NCI-H1105 (cell line): ENCODE measurements at regions not wholly inside any gene's neighbourhood (a gene's known extent, or its start where the extent isn't known, plus 50 kb on each side); places are given as distances from the start of the nearest gene placed in this dataset.

Experiments used
- DNase-seq: peaks from one replicate; lab custom pipeline; 2025; lab: John Stamatoyannopoulos, UW

DNA sequence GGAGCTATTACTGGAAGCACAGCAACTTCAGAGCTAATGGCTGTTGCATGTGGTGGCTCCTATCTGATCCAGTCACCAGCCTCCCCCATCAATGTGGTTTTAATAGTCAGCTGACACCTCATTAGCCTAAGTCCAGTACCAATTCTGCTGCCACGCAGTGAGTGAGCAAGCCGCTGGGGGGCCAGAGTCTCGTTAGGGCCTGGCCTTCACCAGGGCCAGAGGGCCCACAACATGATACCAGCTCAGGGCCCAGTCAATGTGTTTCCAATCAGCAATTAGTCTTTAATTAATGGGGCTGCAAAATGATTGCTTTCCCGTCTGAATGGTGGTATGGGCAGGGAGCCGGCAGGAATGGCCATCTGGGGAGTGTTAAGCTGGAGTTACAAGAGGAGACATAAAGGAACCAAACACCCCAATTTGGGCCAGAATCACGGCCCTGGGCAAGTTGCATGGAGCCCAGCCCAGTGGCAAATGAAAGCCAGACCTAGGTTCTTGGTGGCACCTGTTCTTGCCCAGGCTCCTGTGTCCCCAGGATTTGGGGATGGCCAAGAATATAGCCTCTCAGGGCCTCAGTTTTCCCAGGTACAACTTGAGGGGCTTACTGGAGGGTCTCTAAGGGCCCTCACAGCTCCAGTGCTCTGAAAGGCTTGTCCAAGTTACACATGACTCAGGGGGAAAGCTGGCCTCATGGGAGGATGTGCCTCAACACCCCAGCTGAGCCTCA is 119.2 kb downstream of the EFNB1 start:
- no peak for DNase-seq

DNA sequence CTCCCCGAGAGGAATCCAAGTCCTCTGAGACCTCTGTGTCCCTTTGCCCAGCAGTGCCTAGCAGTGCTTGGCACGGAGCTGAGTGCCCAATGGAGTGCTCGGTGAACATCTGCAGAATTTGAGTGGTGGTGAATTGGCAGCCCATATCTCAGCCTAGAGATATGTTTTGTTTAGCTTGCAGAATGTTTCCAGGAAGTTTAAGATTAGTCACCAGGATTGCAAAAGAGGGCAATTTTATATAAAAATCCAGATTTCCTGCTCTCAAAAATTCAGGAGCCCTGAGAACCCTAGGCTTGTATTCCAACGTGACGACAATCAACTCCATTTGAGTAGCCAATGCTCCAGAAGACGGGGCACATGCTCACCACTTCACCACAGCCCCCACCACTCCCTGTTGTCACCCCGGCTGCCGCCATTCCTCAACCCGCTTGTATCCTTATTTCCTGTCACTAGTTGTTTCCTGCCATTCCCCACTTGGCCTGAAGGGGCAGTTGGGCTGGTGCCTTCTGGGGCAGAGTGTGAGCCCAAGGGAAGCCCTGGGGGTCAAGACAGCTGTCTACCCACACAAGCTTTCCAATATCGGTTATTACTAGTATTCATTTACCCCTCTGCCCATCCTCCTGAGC is 116.9 kb downstream of the EFNB1 start:
- DNase-seq: no peak

DNA sequence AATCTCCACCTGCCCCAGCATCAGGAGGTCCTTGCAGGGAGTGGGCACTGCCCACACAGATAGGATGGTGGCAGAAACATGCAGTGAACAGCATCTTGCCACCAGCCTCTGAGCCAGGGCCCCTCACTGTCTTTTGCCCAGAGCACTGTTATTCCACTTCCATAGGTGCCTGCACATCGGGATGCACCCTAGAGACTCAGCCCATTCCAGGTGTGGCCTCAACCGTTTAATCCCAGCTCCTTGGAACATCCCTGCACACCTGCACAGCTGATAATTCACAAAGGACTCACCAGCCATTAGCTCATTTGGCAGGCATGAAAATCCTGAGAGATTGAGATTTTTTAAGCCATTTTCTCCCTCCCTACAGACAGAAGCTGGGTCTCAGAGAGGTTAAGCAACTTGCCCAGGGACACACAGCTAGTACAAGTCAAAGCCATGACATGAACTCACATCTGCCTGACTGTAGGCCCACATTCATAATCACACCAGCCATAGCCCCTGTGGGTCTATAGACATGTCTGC is 116.3 kb downstream of the EFNB1 start:
- DNase-seq: no peak

DNA sequence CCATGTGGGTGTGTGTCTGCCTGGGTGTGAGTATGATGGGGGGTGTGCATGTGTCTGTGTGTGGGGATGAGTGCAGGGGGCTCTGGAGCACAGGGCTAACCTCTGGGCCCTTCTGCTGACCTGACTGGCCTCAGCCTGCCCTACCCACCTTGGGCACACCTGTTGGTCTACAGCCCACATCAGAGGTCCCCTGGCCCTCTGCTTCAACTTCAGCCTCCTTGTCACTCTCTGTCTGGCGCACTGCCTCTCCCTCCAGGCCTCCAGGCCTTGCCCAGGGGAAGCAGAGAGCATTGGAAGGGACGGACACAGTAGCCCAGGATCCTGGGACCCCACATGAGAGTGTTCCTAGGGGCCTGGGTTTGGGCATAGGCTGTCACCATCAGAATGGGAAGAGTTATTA is 115.4 kb downstream of the EFNB1 start:
- no peak for DNase-seq

DNA sequence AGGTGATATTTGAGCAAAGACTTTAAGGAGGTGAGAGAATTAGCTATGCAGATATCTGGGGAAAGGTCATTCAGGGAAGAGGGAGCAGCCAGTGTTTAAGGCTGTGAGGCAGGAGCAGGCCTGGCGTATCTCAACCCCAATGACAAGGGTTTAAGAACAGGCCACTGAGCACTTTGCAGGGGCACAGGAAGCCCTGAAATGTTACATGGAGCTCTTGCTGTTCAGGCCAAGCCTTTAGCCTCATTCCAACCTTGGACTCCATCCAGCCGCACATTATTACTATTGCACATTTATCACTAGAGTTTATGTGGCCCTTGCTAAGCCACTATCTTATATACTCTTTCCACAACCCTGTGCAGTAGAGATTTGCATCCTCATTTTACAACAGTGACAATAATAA is 114.0 kb downstream of the EFNB1 start:
- no peak for DNase-seq

DNA sequence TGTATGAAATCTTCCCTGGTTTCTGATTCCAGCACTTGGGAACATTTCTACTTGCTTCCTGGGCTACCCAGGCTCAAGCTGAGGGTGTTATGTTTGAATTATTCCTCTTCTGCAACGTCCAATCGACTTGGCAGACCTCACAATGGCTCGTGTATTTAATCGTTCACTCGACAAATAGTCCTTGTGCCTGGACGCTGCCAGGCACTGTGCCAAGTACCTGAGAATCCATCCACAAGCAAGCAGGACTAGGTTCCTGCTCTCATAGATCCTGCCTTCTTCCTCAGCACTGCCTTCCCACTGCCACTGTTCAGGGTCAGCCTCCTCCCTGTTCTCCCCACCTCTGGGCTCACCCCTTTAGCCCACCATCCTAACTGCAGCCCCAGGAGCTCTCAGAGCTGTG is 113.3 kb downstream of the EFNB1 start:
- DNase-seq: peak; percentile 57

DNA sequence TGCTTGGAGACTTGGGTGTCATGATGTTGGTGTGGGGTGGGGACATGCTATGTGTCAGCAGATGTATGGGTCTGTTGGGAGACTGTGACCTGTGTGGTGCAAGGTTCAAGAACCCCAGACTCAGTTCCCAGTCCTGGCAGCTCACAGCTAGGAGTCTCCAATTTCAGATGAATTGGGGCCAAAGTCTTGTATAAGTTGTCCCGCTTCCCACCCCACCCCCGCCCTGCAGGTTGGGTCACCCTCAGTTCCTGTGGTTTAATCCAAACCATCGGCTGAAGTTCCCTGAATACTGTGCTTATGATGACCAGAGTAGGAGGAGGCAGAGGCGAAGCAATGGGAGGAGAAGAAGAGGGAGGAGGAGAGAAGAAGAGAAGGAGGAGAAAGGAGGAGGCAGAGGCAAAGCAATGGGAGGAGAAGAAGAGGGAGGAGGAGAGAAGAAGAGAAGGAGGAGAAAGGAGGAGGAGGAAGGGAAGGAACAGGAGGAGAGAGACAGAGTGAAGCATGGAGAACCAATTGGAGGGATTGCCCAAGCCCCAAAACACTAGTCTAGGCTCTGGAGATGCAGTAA is 112.6 kb downstream of the EFNB1 start:
- DNase-seq: no peak

DNA sequence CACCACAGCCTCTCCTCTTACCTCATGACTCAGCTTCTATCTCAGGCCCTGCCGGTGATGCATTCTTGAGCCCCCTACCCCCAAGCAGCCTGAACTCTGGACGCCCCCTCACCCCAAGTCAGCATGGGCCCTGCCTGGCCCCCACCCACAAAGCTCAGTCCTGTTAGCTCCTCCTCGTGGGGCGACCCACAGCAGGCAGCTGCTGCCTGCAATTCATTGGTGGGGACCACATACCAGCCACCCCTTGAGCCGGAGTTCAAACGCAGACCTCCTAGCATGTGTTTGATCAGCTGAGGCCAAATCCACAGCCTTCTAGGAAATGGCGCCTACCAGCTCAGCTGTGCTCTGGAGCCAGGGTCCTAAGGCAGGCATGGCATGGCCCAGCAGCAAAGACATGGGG is 111.8 kb downstream of the EFNB1 start:
- DNase-seq: no peak

DNA sequence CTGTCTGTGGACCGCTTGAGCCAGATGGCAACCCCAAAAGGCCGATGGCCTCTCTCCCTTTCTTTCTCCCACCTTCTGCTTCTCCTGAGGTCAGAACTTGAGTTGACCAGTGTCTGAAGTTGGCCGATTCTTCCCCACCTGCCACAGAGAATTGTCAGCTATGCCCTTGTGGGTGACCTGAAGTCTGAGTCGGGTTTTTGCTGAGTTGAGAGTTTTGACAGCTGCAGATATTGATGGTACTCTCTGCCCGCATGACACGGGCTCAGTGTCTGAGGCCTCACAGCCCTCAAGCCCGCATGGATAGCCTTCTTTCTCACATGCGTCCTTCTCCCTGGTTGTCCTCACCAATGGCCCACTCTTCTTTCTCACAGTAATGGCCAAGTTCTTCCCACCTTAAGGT is 111.0 kb downstream of the EFNB1 start:
- no peak for DNase-seq

DNA sequence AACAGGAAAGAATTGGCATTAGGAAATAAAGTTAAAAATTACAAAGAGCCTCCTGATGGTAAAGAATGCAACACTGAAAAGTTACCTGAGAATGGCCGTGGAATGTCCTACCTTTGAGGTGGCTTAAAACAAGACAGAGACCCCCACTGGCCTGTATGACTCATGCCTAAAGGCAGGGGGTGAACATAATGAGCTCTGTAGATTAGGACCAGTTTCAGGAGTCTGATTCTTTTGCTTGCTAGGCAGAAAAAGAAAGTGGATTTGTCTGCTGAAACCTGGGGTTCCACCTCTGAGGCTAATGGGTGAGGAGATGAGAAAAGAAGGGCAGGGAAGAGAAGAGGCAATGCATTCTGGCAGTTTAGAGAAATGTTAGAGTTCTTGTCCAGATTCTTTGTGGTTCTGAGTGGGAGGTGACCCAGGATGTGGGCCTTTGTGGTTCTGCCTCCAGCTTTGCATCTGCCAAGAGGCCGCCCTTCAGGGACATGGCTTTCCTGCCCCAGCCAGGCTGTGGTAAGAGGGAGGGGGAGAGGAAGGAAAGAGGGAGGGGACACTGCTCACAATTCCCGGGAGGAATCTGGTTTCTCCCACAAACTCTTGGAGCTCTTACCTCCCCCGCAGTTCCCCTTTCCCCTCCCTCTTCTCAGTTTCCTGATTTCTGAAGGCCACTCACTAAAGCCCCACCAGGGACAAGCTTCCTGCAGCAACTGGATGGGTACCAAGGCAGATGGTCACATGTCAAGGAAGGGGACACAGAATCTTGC is 109.6 kb downstream of the EFNB1 start:
- DNase-seq: no peak

DNA sequence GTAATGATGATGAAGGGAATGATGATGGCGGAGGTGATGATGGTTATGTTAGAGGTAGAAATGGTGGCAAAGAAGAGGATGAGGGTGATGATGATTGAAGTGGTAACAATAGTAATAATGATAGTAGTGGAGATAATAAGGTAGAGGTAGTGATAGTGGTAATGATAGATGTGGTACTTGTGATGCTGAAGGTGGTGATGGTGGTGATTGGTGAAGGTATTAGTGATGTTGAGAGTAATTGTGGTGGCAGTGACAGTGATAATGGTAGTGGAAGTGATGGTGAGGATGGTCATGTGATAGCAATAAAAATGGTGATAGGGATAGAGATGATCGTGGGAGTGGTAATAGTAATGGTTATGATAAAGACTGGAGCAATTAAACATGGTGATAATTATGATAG is 108.8 kb downstream of the EFNB1 start:
- no peak for DNase-seq

DNA sequence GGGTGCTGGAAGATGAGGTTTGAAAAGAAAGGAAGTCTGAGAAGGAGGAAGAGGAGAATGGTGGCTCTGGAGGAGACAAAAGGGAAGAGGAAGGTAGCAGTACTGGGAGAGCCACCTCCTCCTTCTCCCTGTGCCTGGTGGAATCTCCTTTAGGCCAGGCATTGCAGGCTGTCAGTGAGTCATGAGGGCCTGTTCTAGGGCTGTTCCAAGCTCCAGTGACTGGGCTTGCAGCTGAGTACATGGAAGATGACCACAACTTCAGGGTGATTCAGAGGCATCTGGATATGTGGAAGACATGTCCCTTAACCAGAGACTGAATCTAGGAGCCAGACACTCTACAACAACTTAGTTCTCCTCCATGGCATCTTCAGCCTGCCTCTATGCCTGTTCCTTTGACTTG is 107.8 kb downstream of the EFNB1 start:
- no peak for DNase-seq

DNA sequence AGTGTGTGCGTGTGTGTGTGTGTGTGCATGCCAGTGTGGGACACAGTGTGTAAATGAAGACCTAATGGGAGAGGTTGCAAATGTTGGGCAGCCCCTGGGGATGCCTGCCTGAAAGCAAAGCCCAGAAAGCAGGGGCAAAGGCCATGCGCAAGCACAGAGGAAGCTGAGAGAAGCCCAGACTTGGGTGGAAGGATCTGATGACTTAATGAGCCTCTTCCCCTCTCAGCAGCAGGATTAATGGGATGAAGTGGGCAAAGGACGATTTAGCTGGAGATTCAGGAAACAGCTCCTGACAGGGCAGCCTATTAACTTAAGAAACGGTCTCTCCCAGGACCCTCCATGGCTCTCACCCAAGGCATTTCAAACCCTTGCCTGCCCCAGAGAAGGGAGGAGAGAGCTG is 107.3 kb downstream of the EFNB1 start:
- DNase-seq: no peak

DNA sequence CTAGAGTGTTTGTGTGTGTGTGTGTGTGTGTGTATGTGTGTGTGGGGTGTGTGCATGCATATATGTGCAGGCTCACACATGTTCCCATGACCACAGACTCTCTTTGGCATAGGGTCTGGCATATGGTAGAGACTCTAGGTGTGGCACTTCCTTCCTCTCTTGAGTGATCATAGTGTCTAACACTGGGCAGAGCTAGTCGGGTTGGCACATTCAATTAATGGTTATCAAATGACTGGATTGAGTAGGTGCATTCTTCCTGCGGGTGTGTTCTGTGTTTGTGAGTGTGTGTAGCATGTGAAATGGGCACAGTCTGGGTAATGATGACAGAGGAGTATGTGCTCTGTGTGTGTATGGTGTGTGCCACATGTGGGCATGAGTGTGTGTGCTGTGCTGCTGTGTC is 106.5 kb downstream of the EFNB1 start:
- DNase-seq: no peak

DNA sequence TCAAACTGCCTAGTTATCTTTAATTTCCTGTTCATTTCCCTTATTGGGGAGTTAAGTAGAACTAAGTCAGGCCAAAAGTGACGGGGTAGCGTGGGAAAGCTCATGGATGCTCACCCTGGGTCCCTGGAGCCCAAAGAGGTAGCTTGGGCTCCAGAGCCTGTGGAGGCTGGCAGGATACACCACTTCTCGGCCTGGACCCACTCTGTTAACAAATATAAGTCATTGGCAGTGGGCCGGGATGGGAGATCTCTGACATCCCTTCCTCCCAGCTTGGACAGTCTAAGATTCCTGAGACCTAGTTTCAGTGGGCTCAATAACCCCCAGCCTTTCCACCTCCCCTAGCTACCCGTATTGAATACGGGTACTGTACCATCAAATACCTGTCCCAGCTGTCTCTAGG is 106.1 kb downstream of the EFNB1 start:
- no peak for DNase-seq

DNA sequence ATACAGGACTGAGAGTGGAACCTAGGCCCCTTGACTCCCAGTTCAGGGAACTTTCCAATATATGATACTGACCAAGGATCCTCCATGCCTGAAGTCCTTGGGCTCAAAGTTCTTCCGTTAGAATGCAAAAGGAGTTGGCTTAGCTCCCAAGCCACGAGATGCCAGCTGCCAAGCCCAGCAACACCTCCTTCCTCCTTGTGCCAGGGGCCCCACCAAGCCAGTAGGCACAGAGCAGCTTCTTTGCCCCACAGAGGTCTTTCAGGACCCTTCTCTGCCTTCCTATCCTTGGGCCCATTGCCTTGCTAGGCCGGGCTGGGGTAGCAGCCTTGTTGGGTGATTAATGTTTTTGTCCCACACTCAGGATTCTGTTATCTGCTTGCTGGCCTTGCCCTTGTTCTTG is 105.6 kb downstream of the EFNB1 start:
- no peak for DNase-seq

DNA sequence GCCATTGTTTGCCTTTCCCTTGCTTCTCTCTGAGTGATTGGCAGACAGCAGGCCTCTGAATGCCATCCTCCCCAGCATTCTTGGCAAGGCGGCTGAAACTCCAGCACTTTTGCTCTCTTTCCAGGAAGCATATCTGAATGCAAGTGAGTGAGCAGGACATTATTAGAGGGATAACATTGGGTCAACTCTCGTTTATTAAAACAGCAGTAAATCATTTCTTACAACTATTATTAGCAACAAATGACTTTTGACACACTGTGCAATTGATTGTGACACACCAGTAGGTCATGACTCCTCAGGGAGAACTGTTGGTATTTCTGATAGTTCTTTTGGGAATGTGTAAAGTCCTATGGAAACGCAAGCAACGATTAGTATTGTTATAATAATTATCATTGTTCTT is 103.8 kb downstream of the EFNB1 start:
- DNase-seq: no peak

DNA sequence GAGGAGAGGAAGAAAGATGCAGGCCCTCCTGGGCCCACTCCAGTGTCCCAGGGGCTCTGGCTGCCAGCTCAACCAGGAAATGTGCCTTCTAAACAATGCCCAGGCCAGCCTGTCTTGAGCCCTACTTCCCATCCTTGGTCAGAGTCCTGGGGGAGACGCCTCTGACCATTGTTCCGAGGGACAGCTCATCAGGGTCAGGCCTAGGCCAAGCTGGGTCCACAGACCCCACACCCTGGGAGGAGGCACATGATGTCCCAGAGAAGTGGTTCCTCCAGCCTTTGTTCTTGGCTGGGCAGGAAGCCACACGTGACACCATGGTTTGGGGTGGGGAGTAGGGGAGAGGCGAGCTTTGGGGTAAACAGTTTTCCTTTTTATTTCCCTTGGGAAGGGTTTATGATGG is 102.5 kb downstream of the EFNB1 start:
- DNase-seq: no peak

DNA sequence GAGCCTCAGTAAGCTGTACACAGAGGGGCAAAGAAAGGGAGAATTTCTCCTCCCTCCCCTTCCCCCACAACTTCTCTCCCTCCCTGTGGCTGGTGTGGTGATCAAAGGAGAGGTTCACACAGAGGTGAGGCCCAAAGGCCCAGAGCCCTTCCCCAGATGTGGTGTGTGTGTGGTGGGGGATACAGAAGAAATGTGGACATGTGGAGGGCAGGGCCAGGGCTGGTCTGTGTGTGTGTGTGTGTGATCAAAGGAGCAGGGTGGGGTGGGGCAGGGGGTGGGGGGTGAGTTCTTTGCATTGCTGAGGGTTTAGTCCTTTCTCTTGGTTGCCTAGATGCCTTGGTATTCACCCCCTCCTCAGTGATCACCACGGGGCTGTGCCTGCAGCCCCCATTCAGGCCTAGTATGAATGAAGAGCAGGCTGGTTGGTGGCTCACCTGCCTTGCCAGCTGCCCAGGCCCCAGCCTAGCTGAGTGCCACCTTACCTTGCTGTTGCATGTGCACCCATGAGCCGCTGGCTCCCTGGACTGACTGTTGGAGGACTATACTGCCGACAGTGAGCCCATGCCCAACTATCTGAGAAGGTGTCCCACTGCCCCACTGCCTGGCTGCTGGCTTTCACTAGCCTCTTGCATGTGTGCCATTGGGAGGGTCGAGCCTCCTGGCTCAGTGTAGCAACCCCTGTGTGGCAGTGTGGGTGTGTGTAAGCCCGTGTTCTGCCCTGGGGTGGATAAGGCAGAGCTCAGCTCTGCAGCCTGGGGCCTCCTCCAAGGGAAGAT is 101.9 kb downstream of the EFNB1 start:
- DNase-seq: no peak

DNA sequence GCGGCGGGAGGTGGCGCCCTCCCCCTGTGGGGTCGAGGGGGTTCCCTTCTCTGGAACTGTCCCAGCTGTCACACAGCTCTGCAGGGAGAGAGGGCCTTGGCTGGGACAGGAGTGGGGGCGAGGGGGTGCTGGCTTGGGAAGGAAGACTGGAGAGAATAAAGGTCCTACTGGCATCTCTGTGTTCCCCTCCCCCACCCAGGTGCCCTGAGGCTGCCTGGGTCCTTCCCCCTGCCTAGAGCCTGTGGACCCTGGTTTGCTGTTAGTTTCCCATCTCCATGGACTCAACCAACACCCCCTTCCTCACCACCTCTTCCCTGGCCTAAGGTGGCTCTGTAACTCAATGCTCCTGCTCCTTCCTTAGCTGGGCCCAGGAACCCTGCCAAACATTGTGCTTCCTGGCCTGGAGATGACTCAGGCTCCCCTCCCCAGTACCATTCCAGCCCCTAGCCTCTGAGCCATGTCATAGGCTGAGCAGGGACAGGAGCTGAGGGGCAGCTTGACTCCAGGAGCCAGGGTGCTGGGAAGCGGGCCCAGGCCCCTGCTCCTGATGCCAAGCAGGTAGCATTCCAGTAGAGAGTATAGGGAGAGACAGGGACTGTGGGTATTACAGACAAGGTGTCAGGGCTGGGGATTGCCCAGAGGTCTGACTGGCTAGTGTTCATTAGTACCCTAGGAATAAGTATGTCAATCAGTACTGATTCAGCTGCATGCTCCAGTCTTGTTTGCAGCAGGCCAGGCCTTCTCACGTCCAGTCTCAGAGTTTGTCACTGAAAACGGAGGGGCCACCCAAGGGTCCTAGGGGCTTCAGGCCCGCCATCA is 100.7 kb downstream of the EFNB1 start:
- no peak for DNase-seq

DNA sequence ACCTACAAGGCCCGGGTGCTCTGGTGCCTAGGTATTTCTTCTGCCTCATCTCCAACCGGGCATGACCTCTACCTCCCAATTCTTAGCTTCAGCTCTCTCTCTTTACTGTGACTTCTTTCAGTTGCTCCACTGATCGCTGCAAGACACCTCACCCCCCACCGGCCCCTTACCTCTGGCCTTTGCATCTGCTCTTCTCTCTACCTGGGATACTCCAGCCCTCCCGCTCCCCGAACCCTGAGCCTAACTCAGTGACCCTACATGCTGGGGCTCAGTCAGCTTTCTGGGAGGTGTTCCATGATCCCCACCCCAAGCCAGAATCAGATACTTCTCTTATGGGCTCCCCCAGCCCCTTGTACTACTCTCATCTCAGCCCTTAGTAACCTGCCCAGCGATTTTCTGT is 99.6 kb downstream of the EFNB1 start:
- no peak for DNase-seq
